WTC11 (cell line): ENCODE measurements at regions not wholly inside any gene's neighbourhood (a gene's known extent, or its start where the extent isn't known, plus 50 kb on each side); places are given as distances from the start of the nearest gene placed in this dataset.

Source experiments
- ATAC-seq: fragments of 200-7000 bp; cut with Tn5 transposase; 2 replicates; pipeline ENCODE4 v1.10.0; 2021; ENCODE audit warnings: mild to moderate bottlenecking, moderate library complexity
- CTCF ChIA-PET: fragments of 300-600 bp; sonication (Branson Sonifier 250); formaldehyde crosslinking; loops from one replicate; lab custom pipeline; 2021; ENCODE audit warnings: antibody characterized with exemption; lab: Charles Lee
- POLR2A ChIA-PET: fragments of 350-600 bp; sonication (Branson Sonifier 250); formaldehyde crosslinking; loops from one replicate; lab custom pipeline; 2021; ENCODE audit warnings: antibody characterized with exemption; lab: Charles Lee
- DNase-seq: peaks from one replicate; pipeline ENCODE4 v3.0.0; 2021; ENCODE audit warnings: low spot score
- H3K27ac Mint-ChIP-seq: 2 replicates; pipeline ENCODE4 v1.8.0; 2021; ENCODE audit warnings: mixed read lengths
- H3K27me3 Mint-ChIP-seq: 2 replicates; pipeline ENCODE4 v1.8.0; 2021; ENCODE audit warnings: low read depth, mild to moderate bottlenecking, moderate library complexity, mixed read lengths
- H3K36me3 Mint-ChIP-seq: 2 replicates; pipeline ENCODE4 v1.8.0; 2021; ENCODE audit warnings: mixed read lengths
- H3K4me1 Mint-ChIP-seq: 2 replicates; pipeline ENCODE4 v1.8.0; 2022; ENCODE audit warnings: mixed read lengths
- H3K4me3 Mint-ChIP-seq: 2 replicates; pipeline ENCODE4 v1.8.0; 2021; ENCODE audit warnings: mild to moderate bottlenecking, moderate library complexity, mixed read lengths
- H3K9me3 Mint-ChIP-seq: 2 replicates; pipeline ENCODE4 v1.8.0; 2021; ENCODE audit warnings: mixed read lengths
- CREB1 ChIP-seq: sonication (generic); formaldehyde crosslinking; IDR thresholded peaks from 2 replicates; pipeline ENCODE4 v1.8.0; 2023; ENCODE audit warnings: mild to moderate bottlenecking, missing genetic modification reagents
- E2F1 ChIP-seq: sonication (generic); formaldehyde crosslinking; IDR thresholded peaks from 2 replicates; pipeline ENCODE4 v1.8.0; 2022; ENCODE audit warnings: mild to moderate bottlenecking, missing genetic modification reagents
- ESRRA ChIP-seq: sonication (generic); formaldehyde crosslinking; IDR thresholded peaks from 2 replicates; pipeline ENCODE4 v1.8.1; 2022; ENCODE audit warnings: mild to moderate bottlenecking, missing genetic modification reagents, borderline replicate concordance
- JAZF1 ChIP-seq: fragments of 250-450 bp; sonication (Bioruptor Pico); IDR thresholded peaks from 2 replicates; pipeline ENCODE4 v1.9.0; 2021; ENCODE audit warnings: moderate library complexity, mild to moderate bottlenecking, inconsistent platforms
- NFATC4 ChIP-seq: fragments of 250-450 bp; sonication (Bioruptor Pico); IDR thresholded peaks from 2 replicates; pipeline ENCODE4 v1.9.0; 2021; ENCODE audit warnings: mild to moderate bottlenecking
- NFYB ChIP-seq: sonication (generic); formaldehyde crosslinking; conservative IDR thresholded peaks from 2 replicates; pipeline ENCODE4 v1.8.0; 2022; ENCODE audit warnings: low read depth, missing genetic modification reagents
- PRDM15 ChIP-seq: sonication (generic); formaldehyde crosslinking; IDR thresholded peaks from 2 replicates; pipeline ENCODE4 v1.8.0; 2022; ENCODE audit warnings: missing genetic modification reagents
- RELA ChIP-seq: sonication (generic); formaldehyde crosslinking; IDR thresholded peaks from 2 replicates; pipeline ENCODE4 v1.8.1; 2022; ENCODE audit warnings: missing genetic modification reagents, mild to moderate bottlenecking, borderline replicate concordance
- RORB ChIP-seq: fragments of 250-450 bp; sonication (Bioruptor Pico); IDR thresholded peaks from 2 replicates; pipeline ENCODE4 v1.9.0; 2021; ENCODE audit warnings: mild to moderate bottlenecking
- SMAD3 ChIP-seq: sonication (generic); formaldehyde crosslinking; IDR thresholded peaks from 2 replicates; pipeline ENCODE4 v1.8.0; 2022; ENCODE audit warnings: missing genetic modification reagents, mild to moderate bottlenecking, borderline replicate concordance
- SMAD4 ChIP-seq: sonication (generic); formaldehyde crosslinking; IDR thresholded peaks from 2 replicates; pipeline ENCODE4 v1.8.0; 2022; ENCODE audit warnings: mild to moderate bottlenecking, missing genetic modification reagents
- TCF7 ChIP-seq: sonication (generic); formaldehyde crosslinking; IDR thresholded peaks from 2 replicates; pipeline ENCODE4 v1.8.0; 2022; ENCODE audit warnings: mild to moderate bottlenecking, low read depth, missing genetic modification reagents, moderate library complexity
- TEAD1 ChIP-seq: sonication (generic); formaldehyde crosslinking; IDR thresholded peaks from 2 replicates; pipeline ENCODE4 v1.8.0; 2022; ENCODE audit warnings: mild to moderate bottlenecking, missing genetic modification reagents
- USF2 ChIP-seq: sonication (generic); formaldehyde crosslinking; IDR thresholded peaks from 2 replicates; pipeline ENCODE4 v1.8.1; 2023; ENCODE audit warnings: mild to moderate bottlenecking, missing genetic modification reagents, moderate library complexity
- ZMAT4 ChIP-seq: fragments of 250-450 bp; sonication (Bioruptor Pico); IDR thresholded peaks from 2 replicates; pipeline ENCODE4 v1.9.0; 2021; ENCODE audit warnings: mild to moderate bottlenecking
- ZNF121 ChIP-seq: sonication (generic); formaldehyde crosslinking; IDR thresholded peaks from 2 replicates; pipeline ENCODE4 v1.8.0; 2023; ENCODE audit warnings: missing genetic modification reagents
- ZNF317 ChIP-seq: sonication (generic); formaldehyde crosslinking; IDR thresholded peaks from 2 replicates; pipeline ENCODE4 v1.8.1; 2023; ENCODE audit warnings: low read depth, mild to moderate bottlenecking, moderate library complexity, missing genetic modification reagents, borderline replicate concordance
- ZNF396 ChIP-seq: fragments of 250-450 bp; sonication (Bioruptor Pico); IDR thresholded peaks from 2 replicates; pipeline ENCODE4 v1.8.0; 2021; ENCODE audit warnings: mild to moderate bottlenecking, moderate library complexity, borderline replicate concordance
- TF ChIP-seq, protein P1 (sequence below): sonication (generic); formaldehyde crosslinking; IDR thresholded peaks from 2 replicates; pipeline ENCODE4 v1.8.0; 2022; ENCODE audit warnings: mild to moderate bottlenecking, missing genetic modification reagents
- TF ChIP-seq, protein P2 (sequence below): fragments of 250-450 bp; sonication (Bioruptor Pico); conservative IDR thresholded peaks from 2 replicates; pipeline ENCODE4 v1.9.0; 2021; ENCODE audit warnings: mild to moderate bottlenecking
- TF ChIP-seq, protein P3 (sequence below): fragments of 250-450 bp; sonication (Bioruptor Pico); IDR thresholded peaks from 2 replicates; pipeline ENCODE4 v1.8.0; 2021; ENCODE audit warnings: mild to moderate bottlenecking
- TF ChIP-seq, protein P4 (sequence below): sonication (generic); formaldehyde crosslinking; IDR thresholded peaks from 2 replicates; pipeline ENCODE4 v1.8.0; 2023; ENCODE audit warnings: missing genetic modification reagents

GRCh38 chr2:120453635-120453998 is 107.7 kb downstream of the INHBB start:
- no peak for ATAC-seq
- DNase-seq = no peak
- peaks cover 78% of the 10 kb centered on the region for H3K27me3 Mint-ChIP-seq
- TF ChIP-seq SMAD4 = no peak
- TF ChIP-seq, protein P1, sequence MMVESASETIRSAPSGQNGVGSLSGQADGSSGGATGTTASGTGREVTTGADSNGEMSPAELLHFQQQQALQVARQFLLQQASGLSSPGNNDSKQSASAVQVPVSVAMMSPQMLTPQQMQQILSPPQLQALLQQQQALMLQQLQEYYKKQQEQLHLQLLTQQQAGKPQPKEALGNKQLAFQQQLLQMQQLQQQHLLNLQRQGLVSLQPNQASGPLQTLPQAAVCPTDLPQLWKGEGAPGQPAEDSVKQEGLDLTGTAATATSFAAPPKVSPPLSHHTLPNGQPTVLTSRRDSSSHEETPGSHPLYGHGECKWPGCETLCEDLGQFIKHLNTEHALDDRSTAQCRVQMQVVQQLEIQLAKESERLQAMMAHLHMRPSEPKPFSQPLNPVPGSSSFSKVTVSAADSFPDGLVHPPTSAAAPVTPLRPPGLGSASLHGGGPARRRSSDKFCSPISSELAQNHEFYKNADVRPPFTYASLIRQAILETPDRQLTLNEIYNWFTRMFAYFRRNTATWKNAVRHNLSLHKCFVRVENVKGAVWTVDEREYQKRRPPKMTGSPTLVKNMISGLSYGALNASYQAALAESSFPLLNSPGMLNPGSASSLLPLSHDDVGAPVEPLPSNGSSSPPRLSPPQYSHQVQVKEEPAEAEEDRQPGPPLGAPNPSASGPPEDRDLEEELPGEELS (CRISPR knock-in tag) = no peak
- TF ChIP-seq ZMAT4 (CRISPR knock-in tag) = no peak
- TF ChIP-seq SMAD3 (CRISPR knock-in tag) = no peak
- TF ChIP-seq, protein P2, sequence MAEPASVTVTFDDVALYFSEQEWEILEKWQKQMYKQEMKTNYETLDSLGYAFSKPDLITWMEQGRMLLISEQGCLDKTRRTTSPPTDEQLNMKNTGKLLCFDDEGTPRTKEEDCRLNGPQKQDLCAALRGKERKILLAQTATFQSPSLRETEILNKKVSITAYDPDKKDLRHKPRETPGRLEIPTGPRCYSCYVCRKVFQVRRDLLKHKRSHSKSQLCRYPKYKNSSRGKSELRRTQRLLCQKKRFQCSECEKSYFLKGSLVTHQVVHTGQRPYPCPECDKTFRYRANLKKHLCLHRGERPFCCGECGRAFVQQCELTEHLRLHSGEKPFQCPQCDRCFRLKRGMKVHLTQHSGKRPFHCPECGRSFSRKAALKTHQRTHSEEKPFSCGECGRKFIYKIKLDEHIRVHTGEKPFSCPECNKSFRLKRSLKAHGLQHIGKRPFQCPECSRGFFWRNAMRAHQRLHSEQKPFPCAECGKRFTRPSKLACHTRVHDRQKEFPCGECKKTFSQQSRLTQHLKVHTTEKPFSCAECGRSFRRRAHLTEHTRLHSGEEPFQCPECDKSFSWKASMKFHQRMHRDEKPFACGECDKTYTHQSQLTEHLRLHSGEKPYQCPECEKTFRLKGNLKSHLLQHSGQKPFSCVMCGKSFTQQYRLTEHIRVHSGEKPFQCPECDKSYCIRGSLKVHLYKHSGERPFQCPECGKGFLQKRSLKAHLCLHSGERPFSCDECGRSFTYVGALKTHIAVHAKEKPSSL (CRISPR knock-in tag) = no peak
- no peak for TF ChIP-seq RORB (CRISPR knock-in tag)
- TF ChIP-seq TEAD1 (CRISPR knock-in tag) = no peak
- TF ChIP-seq, all 79 proteins: peak for 0
- Mint-ChIP-seq H3K9me3 (peaks cover 17% of the 10 kb centered on the region), H3K36me3 (peaks cover 6% of the 10 kb centered on the region; the same call in 1 of the 2 replicates), H3K4me3 (no peak overlapping the region), H3K4me1 (no peaks in the 10 kb centered on the region), H3K27ac (no peak overlapping the region)
- ChIA-PET CTCF (no interaction called here), POLR2A (no interaction called here)

- Mint-ChIP-seq H3K27ac (no peak overlapping the region), H3K4me3 (no peak overlapping the region), H3K4me1 (no peaks in the 10 kb centered on the region), H3K36me3 (peaks cover 6% of the 10 kb centered on the region; the same call in 1 of the 2 replicates), H3K9me3 (peaks cover 17% of the 10 kb centered on the region), H3K27me3 (peaks cover 81% of the 10 kb centered on the region)
- DNase-seq = no peak
- no peak for ATAC-seq
- ChIA-PET POLR2A (no interaction called here), CTCF (interaction anchor here (0.5 to 1.0 kb wide), 2 partner anchors 107 to 112 kb away, joined by 3 read pairs; no protein-coding TSS in a partner anchor)
- TF ChIP-seq ZNF396 (CRISPR knock-in tag) (no peak), USF2 (CRISPR knock-in tag) (no peak), ZNF317 (CRISPR knock-in tag) (no peak), TCF7 (CRISPR knock-in tag) (no peak), NFYB (CRISPR knock-in tag) (no peak), JAZF1 (CRISPR knock-in tag) (no peak), ZNF121 (CRISPR knock-in tag) (no peak), NFATC4 (CRISPR knock-in tag) (no peak), RELA (CRISPR knock-in tag) (no peak), CREB1 (CRISPR knock-in tag) (no peak), E2F1 (CRISPR knock-in tag) (no peak), ESRRA (CRISPR knock-in tag) (no peak), ZMAT4 (CRISPR knock-in tag) (no peak), PRDM15 (no peak)
- TF ChIP-seq, protein P3, sequence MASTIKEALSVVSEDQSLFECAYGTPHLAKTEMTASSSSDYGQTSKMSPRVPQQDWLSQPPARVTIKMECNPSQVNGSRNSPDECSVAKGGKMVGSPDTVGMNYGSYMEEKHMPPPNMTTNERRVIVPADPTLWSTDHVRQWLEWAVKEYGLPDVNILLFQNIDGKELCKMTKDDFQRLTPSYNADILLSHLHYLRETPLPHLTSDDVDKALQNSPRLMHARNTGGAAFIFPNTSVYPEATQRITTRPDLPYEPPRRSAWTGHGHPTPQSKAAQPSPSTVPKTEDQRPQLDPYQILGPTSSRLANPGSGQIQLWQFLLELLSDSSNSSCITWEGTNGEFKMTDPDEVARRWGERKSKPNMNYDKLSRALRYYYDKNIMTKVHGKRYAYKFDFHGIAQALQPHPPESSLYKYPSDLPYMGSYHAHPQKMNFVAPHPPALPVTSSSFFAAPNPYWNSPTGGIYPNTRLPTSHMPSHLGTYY (CRISPR knock-in tag) = no peak
- TF ChIP-seq, protein P4, sequence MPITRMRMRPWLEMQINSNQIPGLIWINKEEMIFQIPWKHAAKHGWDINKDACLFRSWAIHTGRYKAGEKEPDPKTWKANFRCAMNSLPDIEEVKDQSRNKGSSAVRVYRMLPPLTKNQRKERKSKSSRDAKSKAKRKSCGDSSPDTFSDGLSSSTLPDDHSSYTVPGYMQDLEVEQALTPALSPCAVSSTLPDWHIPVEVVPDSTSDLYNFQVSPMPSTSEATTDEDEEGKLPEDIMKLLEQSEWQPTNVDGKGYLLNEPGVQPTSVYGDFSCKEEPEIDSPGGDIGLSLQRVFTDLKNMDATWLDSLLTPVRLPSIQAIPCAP (CRISPR knock-in tag) = no peak
Measured at GRCh38 chr2:120454654-120455385, 108.9 kb downstream of the INHBB start.
